Endometrial microvascular endothelial cells (primary cell): ENCODE measurements at regions not wholly inside any gene's neighbourhood (a gene's known extent, or its start where the extent isn't known, plus 50 kb on each side); places are given as distances from the start of the nearest gene placed in this dataset.
"Not testable (repeated sequence)": the region's sequence is repeated elsewhere in the genome, so short reads cannot be mapped to it uniquely, and the experiment has no call there.

ENCODE experiments used
- in situ Hi-C: cut with HindIII; loops from 2 replicates; pipeline ENCODE4 v1.10.0; 2017; ENCODE audit warnings: low sequenced_read_pairs, low pct_unique_long_range_greater_than_20kb; ENCODE audit errors: inconsistent ontology term

GRCh38 chr9:110029429-110029955, 178.5 kb downstream of the C9orf152 start:
- in situ Hi-C loops: no loop called here

- in situ Hi-C loops: no loop called here
Measured at GRCh38 chr9:110029956-110030480, 177.9 kb downstream of the C9orf152 start.

GRCh38 chr9:110030632-110031031, 177.3 kb downstream of the C9orf152 start:
- in situ Hi-C loops: no loop called here

- in situ Hi-C loops: no loop called here
Measured at GRCh38 chr9:110031511-110032173, 176.3 kb downstream of the C9orf152 start.

GRCh38 chr9:110032532-110032931, 175.4 kb downstream of the C9orf152 start:
- in situ Hi-C loops: not testable (repeated sequence)

GRCh38 chr9:110033869-110034268, 174.1 kb downstream of the C9orf152 start:
- in situ Hi-C loops: no loop called here

- in situ Hi-C loops: no loop called here
Measured at GRCh38 chr9:110036286-110036685, 171.7 kb downstream of the C9orf152 start.

GRCh38 chr9:110040788-110041187, 167.2 kb downstream of the C9orf152 start:
- in situ Hi-C loops: no loop called here

- in situ Hi-C loops: no loop called here
Measured at GRCh38 chr9:110041452-110041851, 166.5 kb downstream of the C9orf152 start.

- in situ Hi-C loops: no loop called here
Measured at GRCh38 chr9:110047232-110047954, 160.6 kb downstream of the C9orf152 start.

- in situ Hi-C loops: no loop called here
Measured at GRCh38 chr9:110047955-110048402, 160.0 kb downstream of the C9orf152 start.

- in situ Hi-C loops: no loop called here
Measured at GRCh38 chr9:110048403-110048975, 159.5 kb downstream of the C9orf152 start.

- in situ Hi-C loops: no loop called here
Measured at GRCh38 chr9:110048976-110049698, 158.8 kb downstream of the C9orf152 start.

- in situ Hi-C loops: loop anchor here (25.0 kb wide), 2 partner anchors 88 to 112 kb away; no protein-coding TSS in a partner anchor
Measured at GRCh38 chr9:110049699-110050450, 158.1 kb downstream of the C9orf152 start.

GRCh38 chr9:110050925-110051355, 157.0 kb downstream of the C9orf152 start:
- in situ Hi-C loops: loop anchor here (25.0 kb wide), 2 partner anchors 89 to 111 kb away; no protein-coding TSS in a partner anchor

GRCh38 chr9:110056062-110056461, 151.9 kb downstream of the C9orf152 start:
- in situ Hi-C loops: loop anchor here (25.0 kb wide), 2 partner anchors 94 to 106 kb away; no protein-coding TSS in a partner anchor

GRCh38 chr9:110058304-110058953, 149.5 kb downstream of the C9orf152 start:
- in situ Hi-C loops: loop anchor here (25.0 kb wide), 2 partner anchors 96 to 104 kb away; no protein-coding TSS in a partner anchor
